SW 1271 (cell line): ENCODE measurements at regions not wholly inside any gene's neighbourhood (a gene's known extent, or its start where the extent isn't known, plus 50 kb on each side); places are given as distances from the start of the nearest gene placed in this dataset.
"Not testable (repeated sequence)": the region's sequence is repeated elsewhere in the genome, so short reads cannot be mapped to it uniquely, and the experiment has no call there.

Experiments
- DNase-seq, 2 experiments: peaks; one replicate each; lab custom pipeline; 2025; lab: John Stamatoyannopoulos, UW

GRCh38 chr2:137886083-137886831 lies 78.0 kb upstream of the HNMT start:
- DNase-seq, result no peak

GRCh38 chr2:137888845-137889244 lies 75.4 kb upstream of the HNMT start:
- peak in 1 of 2 experiments; percentile 26 for DNase-seq

- DNase-seq, result no peak
These were observed 71.5 kb upstream of the HNMT start for GRCh38 chr2:137892739-137893138.

- no peak for DNase-seq
These were observed 71.1 kb upstream of the HNMT start for GRCh38 chr2:137893145-137893544.

GRCh38 chr2:137896467-137896866 lies 67.8 kb upstream of the HNMT start:
- no peak for DNase-seq

GRCh38 chr2:137897082-137897481 lies 67.2 kb upstream of the HNMT start:
- no peak for DNase-seq

GRCh38 chr2:137900421-137901141 lies 63.7 kb upstream of the HNMT start:
- no peak for DNase-seq

GRCh38 chr2:137910641-137911040 lies 53.6 kb upstream of the HNMT start:
- DNase-seq, result peak in 1 of 2 experiments; percentile 26

GRCh38 chr2:137912371-137912770 lies 51.9 kb upstream of the HNMT start:
- no peak for DNase-seq

GRCh38 chr2:137913169-137913568 lies 51.1 kb upstream of the HNMT start:
- no peak for DNase-seq

- not testable (repeated sequence) for DNase-seq
These were observed 50.6 kb upstream of the HNMT start for GRCh38 chr2:137913648-137914047.
